Vagina (tissue), 2 donors: ENCODE measurements at regions not wholly inside any gene's neighbourhood (a gene's known extent, or its start where the extent isn't known, plus 50 kb on each side); places are given as distances from the start of the nearest gene placed in this dataset.
"Not testable (repeated sequence)": the region's sequence is repeated elsewhere in the genome, so short reads cannot be mapped to it uniquely, and the experiment has no call there.

ENCODE experiments used
- DNase-seq, 2 donors: peaks; one replicate each; pipeline ENCODE4 v3.0.0-alpha.2; 2017; ENCODE audit errors: extremely low spot score in 2 of 2
- H3K27ac ChIP-seq: fragments of 200-600 bp; sonication (generic); one replicate; pipeline ENCODE4 v1.5.1; 2019
- H3K27me3 ChIP-seq: fragments of 200-600 bp; sonication (generic); one replicate; pipeline ENCODE4 v1.5.1; 2019
- H3K36me3 ChIP-seq, 2 donors: fragments of 200-600 bp; sonication (generic); one replicate each; pipeline ENCODE4 v1.5.1; 2017 to 2019
- H3K4me1 ChIP-seq: fragments of 200-600 bp; sonication (generic); one replicate; pipeline ENCODE4 v1.5.1; 2019
- H3K4me3 ChIP-seq, 2 donors: fragments of 200-600 bp; sonication (generic); 1 replicate in 1 of 2; 2 replicates in 1 of 2; pipeline ENCODE4 v1.5.1; 2016 to 2019
- H3K9me3 ChIP-seq: fragments of 200-600 bp; sonication (generic); one replicate; pipeline ENCODE4 v1.5.1; 2019
- POLR2A ChIP-seq, 2 donors: fragments of 450-650 bp; IDR thresholded peaks; one replicate each; pipeline ENCODE4 v1.6.1; 2017; ENCODE audit warnings: antibody characterized with exemption in 2 of 2, mild to moderate bottlenecking in 2 of 2, moderate library complexity in 2 of 2
- POLR2AphosphoS5 ChIP-seq, 2 donors: sonication (generic); formaldehyde crosslinking; IDR thresholded peaks; one replicate each; pipeline ENCODE4 v1.9.0; 2017; ENCODE audit warnings: antibody characterized with exemption in 2 of 2, mild to moderate bottlenecking in 2 of 2, low read depth in 1 of 2; ENCODE audit not compliant: insufficient read depth in 1 of 2
- intact Hi-C: fragments of 100-400 bp; cut with DNase I; formaldehyde crosslinking; loops from one replicate; pipeline ENCODE4 v1.15.1; 2023
- TF ChIP-seq, protein P1 (sequence below), 3 experiments: fragments of 450-650 bp in 2 of 3; fragments of 200-600 bp in 1 of 3; sonication (generic) in 1 of 3; IDR thresholded peaks; one replicate each; pipeline ENCODE4 v1.5.1; 2017 to 2019; ENCODE audit warnings: antibody characterized with exemption in 3 of 3, mild to moderate bottlenecking in 2 of 3, moderate library complexity in 2 of 3

GRCh38 chr21:35982717-35983116, 77.6 kb downstream of the SETD4 start:
- intact Hi-C loops: no loop called here

GRCh38 chr21:35981514-35982070, 78.7 kb downstream of the SETD4 start:
- DNase-seq: no peak
- Histone ChIP-seq H3K27me3 (no peaks in the 10 kb centered on the region), H3K4me3 (no peak overlapping the region), H3K9me3 (no peaks in the 10 kb centered on the region), H3K4me1 (no peaks in the 10 kb centered on the region), H3K27ac (no peak overlapping the region), H3K36me3 (no peaks in the 10 kb centered on the region)
- TF ChIP-seq POLR2AphosphoS5 (IDR thresholded peaks at IDR 0.05; ENCODE audit: insufficient read depth in 1 of 2, low read depth in 1 of 2) (no peak), POLR2A (IDR thresholded peaks at IDR 0.05) (no peak)
- TF ChIP-seq, protein P1, sequence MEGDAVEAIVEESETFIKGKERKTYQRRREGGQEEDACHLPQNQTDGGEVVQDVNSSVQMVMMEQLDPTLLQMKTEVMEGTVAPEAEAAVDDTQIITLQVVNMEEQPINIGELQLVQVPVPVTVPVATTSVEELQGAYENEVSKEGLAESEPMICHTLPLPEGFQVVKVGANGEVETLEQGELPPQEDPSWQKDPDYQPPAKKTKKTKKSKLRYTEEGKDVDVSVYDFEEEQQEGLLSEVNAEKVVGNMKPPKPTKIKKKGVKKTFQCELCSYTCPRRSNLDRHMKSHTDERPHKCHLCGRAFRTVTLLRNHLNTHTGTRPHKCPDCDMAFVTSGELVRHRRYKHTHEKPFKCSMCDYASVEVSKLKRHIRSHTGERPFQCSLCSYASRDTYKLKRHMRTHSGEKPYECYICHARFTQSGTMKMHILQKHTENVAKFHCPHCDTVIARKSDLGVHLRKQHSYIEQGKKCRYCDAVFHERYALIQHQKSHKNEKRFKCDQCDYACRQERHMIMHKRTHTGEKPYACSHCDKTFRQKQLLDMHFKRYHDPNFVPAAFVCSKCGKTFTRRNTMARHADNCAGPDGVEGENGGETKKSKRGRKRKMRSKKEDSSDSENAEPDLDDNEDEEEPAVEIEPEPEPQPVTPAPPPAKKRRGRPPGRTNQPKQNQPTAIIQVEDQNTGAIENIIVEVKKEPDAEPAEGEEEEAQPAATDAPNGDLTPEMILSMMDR (IDR thresholded peaks at IDR 0.05): no peak
- intact Hi-C loops: no loop called here

More at GRCh38 chr21:35982717-35983116, 77.6 kb downstream of the SETD4 start:
- no peak for TF ChIP-seq POLR2AphosphoS5 (IDR thresholded peaks at IDR 0.05; ENCODE audit: insufficient read depth in 1 of 2, low read depth in 1 of 2)
- no peak for DNase-seq
- H3K36me3 ChIP-seq: no peaks in the 10 kb centered on the region
- no peaks in the 10 kb centered on the region for H3K4me1 ChIP-seq
- no peaks in the 10 kb centered on the region for H3K9me3 ChIP-seq
- no peaks in the 10 kb centered on the region for H3K27me3 ChIP-seq
- H3K27ac ChIP-seq: no peak overlapping the region
- H3K4me3 ChIP-seq: no peak overlapping the region

GRCh38 chr21:35980821-35981220, 79.5 kb downstream of the SETD4 start:
- DNase-seq: no peak
- Histone ChIP-seq H3K9me3 (no peaks in the 10 kb centered on the region), H3K27me3 (no peaks in the 10 kb centered on the region), H3K27ac (no peak overlapping the region), H3K4me3 (no peak overlapping the region), H3K4me1 (no peaks in the 10 kb centered on the region), H3K36me3 (no peaks in the 10 kb centered on the region)
- TF ChIP-seq, protein P1 (IDR thresholded peaks at IDR 0.05): no peak
- TF ChIP-seq POLR2AphosphoS5 (IDR thresholded peaks at IDR 0.05; ENCODE audit: insufficient read depth in 1 of 2, low read depth in 1 of 2) (no peak), POLR2A (IDR thresholded peaks at IDR 0.05) (no peak)
- intact Hi-C loops: no loop called here

DNA sequence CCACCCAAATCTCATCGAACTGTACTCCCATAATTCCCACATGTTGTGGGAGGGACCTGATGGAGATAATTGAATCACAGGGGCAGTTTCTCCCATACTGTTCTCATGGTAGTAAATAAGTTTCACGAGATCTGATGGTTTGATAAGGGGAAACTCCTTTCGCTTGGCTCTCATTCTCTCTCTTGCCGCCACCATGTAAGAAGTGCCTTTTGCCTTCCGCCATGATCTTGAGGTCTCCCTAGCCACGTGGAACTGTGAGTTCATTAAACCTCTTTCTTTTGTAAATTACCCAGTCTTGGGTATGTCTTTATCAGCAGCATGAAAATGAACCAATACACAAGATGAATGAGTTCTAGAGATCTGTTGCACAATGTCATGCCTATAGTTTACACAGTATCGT, 82.5 kb downstream of the SETD4 start:
- H3K4me3 ChIP-seq, H3K9me3 ChIP-seq, DNase-seq, H3K4me1 ChIP-seq, H3K36me3 ChIP-seq, intact Hi-C loops, H3K27me3 ChIP-seq, H3K27ac ChIP-seq: not testable (repeated sequence)

GRCh38 chr21:35976929-35977328, 83.4 kb downstream of the SETD4 start:
- no peaks in the 10 kb centered on the region for H3K9me3 ChIP-seq

DNA sequence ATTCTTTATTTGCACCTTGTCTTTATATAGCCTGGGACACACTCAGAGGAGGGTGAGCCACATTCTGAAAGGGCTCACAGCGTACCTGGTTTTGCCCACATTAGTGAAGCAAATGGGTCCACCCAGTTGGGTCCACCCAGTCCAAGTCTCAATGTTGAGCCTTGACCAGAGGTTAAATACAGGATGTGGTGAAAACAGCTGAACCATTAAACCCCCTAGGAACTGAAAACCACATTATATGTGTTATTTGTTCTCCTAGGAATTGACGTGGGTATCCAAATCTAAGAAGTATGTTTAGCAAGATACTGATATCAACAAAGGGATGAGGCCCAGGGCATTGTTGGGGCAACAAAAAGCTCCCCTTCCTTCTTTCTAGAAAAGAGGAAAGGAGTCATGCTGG, 83.8 kb downstream of the SETD4 start:
- no peak overlapping the region for H3K4me3 ChIP-seq
- TF ChIP-seq, protein P1 (IDR thresholded peaks at IDR 0.05): no peak
- TF ChIP-seq POLR2AphosphoS5 (IDR thresholded peaks at IDR 0.05; ENCODE audit: insufficient read depth in 1 of 2, low read depth in 1 of 2) (no peak), POLR2A (IDR thresholded peaks at IDR 0.05) (no peak)
- H3K36me3 ChIP-seq: no peaks in the 10 kb centered on the region
- H3K9me3 ChIP-seq: no peaks in the 10 kb centered on the region
- no peaks in the 10 kb centered on the region for H3K4me1 ChIP-seq
- no peak overlapping the region for H3K27ac ChIP-seq
- no peaks in the 10 kb centered on the region for H3K27me3 ChIP-seq
- intact Hi-C loops: no loop called here
- DNase-seq: no peak

More at GRCh38 chr21:35976929-35977328, 83.4 kb downstream of the SETD4 start:
- DNase-seq: no peak
- Histone ChIP-seq H3K27me3 (no peaks in the 10 kb centered on the region), H3K36me3 (no peaks in the 10 kb centered on the region), H3K27ac (no peak overlapping the region), H3K4me3 (no peak overlapping the region), H3K4me1 (no peaks in the 10 kb centered on the region)
- TF ChIP-seq POLR2A (IDR thresholded peaks at IDR 0.05): no peak
- no peak for TF ChIP-seq POLR2AphosphoS5 (IDR thresholded peaks at IDR 0.05; ENCODE audit: insufficient read depth in 1 of 2, low read depth in 1 of 2)
- TF ChIP-seq, protein P1 (IDR thresholded peaks at IDR 0.05): no peak
- intact Hi-C loops: no loop called here
